ENCODE measurements at regions not wholly inside any gene's neighbourhood (a gene's known extent, or its start where the extent isn't known, plus 50 kb on each side); places are given as distances from the start of the nearest gene placed in this dataset.

- H3K9ac ChIP-seq (ENCODE audit: low read length) = no peak overlapping the region
- H3K9me3 ChIP-seq (ENCODE audit: control insufficient read depth, low read length) = no peaks in the 10 kb centered on the region
- no peaks in the 10 kb centered on the region for H3K4me1 ChIP-seq (ENCODE audit: control insufficient read depth, insufficient read depth, low read length)
- H3K27me3 ChIP-seq (ENCODE audit: control insufficient read depth, insufficient read depth, low read length) = no peaks in the 10 kb centered on the region
- H3K36me3 ChIP-seq (ENCODE audit: control insufficient read depth, insufficient read depth, low read length) = no peaks in the 10 kb centered on the region
- H3K4me3 ChIP-seq (ENCODE audit: low read length) = no peak overlapping the region
Measured at GRCh38 chr13:99027661-99028425, 50.0 kb upstream of the DOCK9 start.

DNA sequence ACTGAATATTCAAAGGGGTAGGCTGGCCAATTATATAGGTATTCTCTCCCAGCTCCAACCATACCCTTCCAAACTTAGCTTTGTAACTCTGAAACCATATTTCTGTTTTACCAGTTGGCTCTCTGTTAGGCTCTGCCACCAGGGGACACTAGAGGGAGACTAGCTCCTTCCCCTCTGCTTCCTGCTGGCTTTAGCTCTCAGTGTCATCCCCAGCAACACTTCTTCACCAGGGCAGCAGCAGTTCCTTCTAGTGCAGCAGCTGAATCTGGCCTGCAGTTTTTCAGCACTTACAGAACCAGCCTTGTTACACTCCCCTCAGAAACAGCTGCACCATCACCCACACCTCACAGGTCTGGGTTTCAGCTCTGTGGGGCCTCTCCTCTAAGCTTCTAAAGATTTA, 51.0 kb upstream of the DOCK9 start:
- Histone ChIP-seq H3K27me3 (ENCODE audit: control insufficient read depth, insufficient read depth, low read length) (no peaks in the 10 kb centered on the region), H3K4me1 (ENCODE audit: control insufficient read depth, insufficient read depth, low read length) (no peaks in the 10 kb centered on the region), H3K4me3 (ENCODE audit: low read length) (no peak overlapping the region), H3K9ac (ENCODE audit: low read length) (no peak overlapping the region), H3K36me3 (ENCODE audit: control insufficient read depth, insufficient read depth, low read length) (no peaks in the 10 kb centered on the region), H3K9me3 (ENCODE audit: control insufficient read depth, low read length) (no peaks in the 10 kb centered on the region)

DNA sequence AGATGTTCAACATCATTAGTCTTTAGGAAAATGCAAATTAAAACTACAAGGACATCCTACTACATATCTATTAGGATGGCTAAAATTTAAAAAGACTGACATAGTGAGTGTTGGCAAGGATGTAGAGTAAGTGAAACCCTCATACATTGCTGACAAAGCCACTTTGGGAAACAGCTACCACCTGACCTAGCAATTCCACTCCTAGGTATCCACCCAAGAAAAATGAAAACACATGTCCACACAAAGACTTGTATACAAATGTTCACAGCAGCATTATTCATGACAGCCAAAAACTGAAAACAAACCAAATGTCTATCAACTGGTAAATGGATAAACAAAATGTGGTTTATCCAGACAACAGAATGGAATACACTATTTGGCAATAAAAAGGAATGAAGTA, 51.7 kb upstream of the DOCK9 start:
- no peak overlapping the region for H3K4me3 ChIP-seq (ENCODE audit: low read length)
- no peaks in the 10 kb centered on the region for H3K4me1 ChIP-seq (ENCODE audit: control insufficient read depth, insufficient read depth, low read length)
- no peaks in the 10 kb centered on the region for H3K36me3 ChIP-seq (ENCODE audit: control insufficient read depth, insufficient read depth, low read length)
- H3K9me3 ChIP-seq (ENCODE audit: control insufficient read depth, low read length) = no peaks in the 10 kb centered on the region
- H3K9ac ChIP-seq (ENCODE audit: low read length) = no peak overlapping the region
- no peaks in the 10 kb centered on the region for H3K27me3 ChIP-seq (ENCODE audit: control insufficient read depth, insufficient read depth, low read length)

DNA sequence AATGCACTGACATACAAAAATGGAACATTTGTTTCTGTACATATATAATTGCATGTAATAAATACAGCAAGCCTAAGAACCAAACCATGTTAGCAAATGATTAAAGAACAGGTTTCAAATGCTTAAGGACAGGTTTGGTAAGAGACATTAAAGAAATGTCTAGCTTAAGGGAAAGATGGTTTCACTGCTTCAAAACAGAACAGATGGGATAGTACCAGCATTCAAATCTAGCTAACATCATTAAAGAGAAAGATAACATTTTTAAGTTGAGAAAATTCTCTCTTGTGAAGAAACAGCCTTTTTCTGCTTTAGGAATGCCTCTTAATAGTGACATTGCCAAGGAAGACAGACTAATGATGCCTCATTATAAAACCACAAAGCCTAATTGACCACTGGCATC, 52.5 kb upstream of the DOCK9 start:
- Histone ChIP-seq H3K4me3 (ENCODE audit: low read length) (no peak overlapping the region), H3K9ac (ENCODE audit: low read length) (no peak overlapping the region), H3K4me1 (ENCODE audit: control insufficient read depth, insufficient read depth, low read length) (no peaks in the 10 kb centered on the region), H3K36me3 (ENCODE audit: control insufficient read depth, insufficient read depth, low read length) (no peaks in the 10 kb centered on the region), H3K9me3 (ENCODE audit: control insufficient read depth, low read length) (no peaks in the 10 kb centered on the region), H3K27me3 (ENCODE audit: control insufficient read depth, insufficient read depth, low read length) (no peaks in the 10 kb centered on the region)

DNA sequence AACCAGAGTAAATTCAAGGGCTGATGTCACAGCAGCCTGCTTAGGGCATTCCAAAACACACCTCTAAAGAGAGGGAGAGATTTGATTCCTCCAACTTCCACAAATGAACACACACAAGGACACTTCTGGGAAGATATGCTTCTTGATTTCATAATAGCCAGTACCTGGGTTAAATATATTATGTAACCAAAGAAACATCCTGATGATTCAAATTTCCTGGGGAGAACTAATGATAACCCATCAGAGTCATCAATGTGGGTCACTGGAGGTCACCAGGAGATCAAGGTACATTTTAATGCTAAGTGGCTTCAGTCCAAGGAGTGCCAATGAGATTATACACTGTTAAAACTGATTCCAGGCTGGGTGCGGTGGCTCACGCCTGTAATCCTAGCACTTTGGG, 54.0 kb upstream of the DOCK9 start:
- H3K36me3 ChIP-seq (ENCODE audit: control insufficient read depth, insufficient read depth, low read length) = no peaks in the 10 kb centered on the region
- H3K9me3 ChIP-seq (ENCODE audit: control insufficient read depth, low read length) = no peaks in the 10 kb centered on the region
- H3K4me1 ChIP-seq (ENCODE audit: control insufficient read depth, insufficient read depth, low read length) = no peaks in the 10 kb centered on the region
- no peak overlapping the region for H3K9ac ChIP-seq (ENCODE audit: low read length)
- H3K27me3 ChIP-seq (ENCODE audit: control insufficient read depth, insufficient read depth, low read length) = no peaks in the 10 kb centered on the region
- H3K4me3 ChIP-seq (ENCODE audit: low read length) = no peak overlapping the region

- no peaks in the 10 kb centered on the region for H3K27me3 ChIP-seq (ENCODE audit: control insufficient read depth, insufficient read depth, low read length)
- H3K36me3 ChIP-seq (ENCODE audit: control insufficient read depth, insufficient read depth, low read length) = no peaks in the 10 kb centered on the region
- H3K9ac ChIP-seq (ENCODE audit: low read length) = no peak overlapping the region
- H3K4me1 ChIP-seq (ENCODE audit: control insufficient read depth, insufficient read depth, low read length) = no peaks in the 10 kb centered on the region
- no peaks in the 10 kb centered on the region for H3K9me3 ChIP-seq (ENCODE audit: control insufficient read depth, low read length)
- no peak overlapping the region for H3K4me3 ChIP-seq (ENCODE audit: low read length)
Measured at GRCh38 chr13:99033814-99034213, 56.0 kb upstream of the DOCK9 start.

- Histone ChIP-seq H3K36me3 (ENCODE audit: control insufficient read depth, insufficient read depth, low read length) (no peaks in the 10 kb centered on the region), H3K4me3 (ENCODE audit: low read length) (no peak overlapping the region), H3K9me3 (ENCODE audit: control insufficient read depth, low read length) (no peaks in the 10 kb centered on the region), H3K9ac (ENCODE audit: low read length) (no peak overlapping the region), H3K27me3 (ENCODE audit: control insufficient read depth, insufficient read depth, low read length) (no peaks in the 10 kb centered on the region), H3K4me1 (ENCODE audit: control insufficient read depth, insufficient read depth, low read length) (no peaks in the 10 kb centered on the region)
Measured at GRCh38 chr13:99034333-99035085, 56.6 kb upstream of the DOCK9 start.

DNA sequence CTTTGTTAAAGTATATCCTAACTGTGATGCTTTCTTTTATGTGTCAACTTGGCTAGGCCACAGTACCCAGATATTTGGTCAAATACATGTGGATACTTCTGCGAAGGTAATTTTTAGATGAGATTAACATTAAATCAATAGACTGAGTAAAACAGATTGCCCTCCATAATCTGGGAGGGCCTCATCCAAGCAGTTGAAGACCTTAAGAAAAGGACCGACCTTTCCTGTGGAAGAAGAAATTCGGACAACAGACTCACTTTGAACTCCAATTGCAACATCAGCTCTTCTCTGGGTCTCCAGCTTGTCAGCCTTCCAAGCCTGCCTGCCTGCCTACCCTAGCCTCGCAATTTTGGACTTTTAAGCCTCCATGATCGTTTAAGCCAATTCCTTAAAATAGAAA, 57.9 kb upstream of the DOCK9 start:
- Histone ChIP-seq H3K4me1 (ENCODE audit: control insufficient read depth, insufficient read depth, low read length) (peaks cover 7% of the 10 kb centered on the region), H3K4me3 (ENCODE audit: low read length) (no peak overlapping the region), H3K27me3 (ENCODE audit: control insufficient read depth, insufficient read depth, low read length) (no peaks in the 10 kb centered on the region), H3K36me3 (ENCODE audit: control insufficient read depth, insufficient read depth, low read length) (no peaks in the 10 kb centered on the region), H3K9ac (ENCODE audit: low read length) (no peak overlapping the region), H3K9me3 (ENCODE audit: control insufficient read depth, low read length) (no peaks in the 10 kb centered on the region)

DNA sequence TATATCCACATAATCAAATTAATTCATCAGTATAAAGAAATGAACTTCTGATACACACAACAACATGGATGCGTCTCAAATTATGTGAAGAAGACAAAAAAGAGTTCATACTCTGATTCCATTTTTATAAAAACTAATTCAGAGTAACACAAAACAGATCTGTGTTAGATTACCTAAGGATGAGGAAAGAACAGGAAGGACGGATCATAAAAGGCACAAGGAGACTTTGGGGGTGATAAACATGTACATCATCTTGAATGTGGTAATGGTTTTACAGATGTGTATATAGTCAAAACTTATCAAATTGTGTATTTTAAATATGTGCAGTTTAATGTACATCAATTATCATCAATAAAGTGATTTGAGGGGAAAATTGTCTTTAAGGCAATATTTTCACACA, 59.9 kb upstream of the DOCK9 start:
- Histone ChIP-seq H3K4me3 (ENCODE audit: low read length) (no peak overlapping the region), H3K4me1 (ENCODE audit: control insufficient read depth, insufficient read depth, low read length) (peaks cover 9% of the 10 kb centered on the region)

GRCh38 chr13:99039718-99040280, 61.9 kb upstream of the DOCK9 start:
- H3K4me3 ChIP-seq (ENCODE audit: low read length) = no peak overlapping the region
- H3K9ac ChIP-seq (ENCODE audit: low read length) = no peak overlapping the region
- no peaks in the 10 kb centered on the region for H3K9me3 ChIP-seq (ENCODE audit: control insufficient read depth, low read length)
- H3K36me3 ChIP-seq (ENCODE audit: control insufficient read depth, insufficient read depth, low read length) = no peaks in the 10 kb centered on the region
- peaks cover 20% of the 10 kb centered on the region for H3K4me1 ChIP-seq (ENCODE audit: control insufficient read depth, insufficient read depth, low read length)
- no peaks in the 10 kb centered on the region for H3K27me3 ChIP-seq (ENCODE audit: control insufficient read depth, insufficient read depth, low read length)

More for the DNA sequence above, 59.9 kb upstream of the DOCK9 start:
- Histone ChIP-seq H3K36me3 (ENCODE audit: control insufficient read depth, insufficient read depth, low read length) (no peaks in the 10 kb centered on the region), H3K27me3 (ENCODE audit: control insufficient read depth, insufficient read depth, low read length) (no peaks in the 10 kb centered on the region), H3K9ac (ENCODE audit: low read length) (no peak overlapping the region), H3K9me3 (ENCODE audit: control insufficient read depth, low read length) (no peaks in the 10 kb centered on the region)

DNA sequence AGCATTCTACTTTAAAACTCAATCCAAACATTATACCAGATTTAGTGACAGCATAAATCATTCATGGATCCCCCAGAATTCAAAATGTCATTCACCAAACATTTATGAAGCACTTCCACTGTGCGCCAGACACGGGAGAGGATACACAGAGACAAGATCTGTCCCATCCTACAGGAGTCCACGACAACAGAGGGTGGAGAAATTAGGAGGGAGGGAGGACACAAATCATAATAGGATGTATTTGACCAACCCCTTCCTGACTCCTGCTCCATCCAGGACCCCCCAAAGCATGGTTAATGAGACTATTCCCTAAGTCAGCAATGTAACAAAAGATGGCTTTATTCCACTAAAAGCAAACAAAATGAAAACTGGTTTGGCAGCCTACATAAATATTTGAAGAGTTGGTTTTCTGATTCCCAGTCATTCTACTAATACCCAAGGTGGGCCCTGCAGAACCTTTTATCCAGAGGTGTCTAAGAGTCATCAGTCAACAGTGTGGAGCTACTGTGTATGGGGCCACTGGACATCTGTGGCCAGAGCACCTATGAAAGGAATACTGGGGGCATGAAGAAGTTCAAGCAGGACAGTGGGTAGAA, 62.8 kb upstream of the DOCK9 start:
- Histone ChIP-seq H3K9me3 (ENCODE audit: control insufficient read depth, low read length) (no peaks in the 10 kb centered on the region), H3K27me3 (ENCODE audit: control insufficient read depth, insufficient read depth, low read length) (no peaks in the 10 kb centered on the region), H3K4me3 (ENCODE audit: low read length) (no peak overlapping the region), H3K4me1 (ENCODE audit: control insufficient read depth, insufficient read depth, low read length) (peaks cover 27% of the 10 kb centered on the region), H3K36me3 (ENCODE audit: control insufficient read depth, insufficient read depth, low read length) (no peaks in the 10 kb centered on the region), H3K9ac (ENCODE audit: low read length) (no peak overlapping the region)

DNA sequence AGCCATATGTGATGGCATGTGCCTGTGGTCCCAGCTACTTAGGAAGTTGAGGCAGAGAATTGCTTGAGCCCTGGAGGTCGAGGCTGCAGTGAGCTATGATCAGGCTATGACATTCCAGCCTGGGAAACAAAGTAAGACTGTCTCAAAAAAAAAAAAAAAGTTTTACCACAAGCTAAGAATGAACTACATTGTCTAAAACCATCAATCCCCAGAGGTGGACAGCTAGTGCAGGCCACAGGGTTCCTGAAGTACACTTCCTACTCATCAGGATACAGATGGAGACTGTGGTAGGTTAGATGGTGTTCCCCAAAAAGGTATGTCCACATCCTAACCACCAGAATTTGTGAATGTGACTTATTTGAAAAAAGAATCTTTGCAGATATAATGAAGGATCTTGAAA, 63.5 kb upstream of the DOCK9 start:
- Histone ChIP-seq H3K9ac (ENCODE audit: low read length) (no peak overlapping the region), H3K4me1 (ENCODE audit: control insufficient read depth, insufficient read depth, low read length) (peaks cover 32% of the 10 kb centered on the region), H3K4me3 (ENCODE audit: low read length) (no peak overlapping the region), H3K36me3 (ENCODE audit: control insufficient read depth, insufficient read depth, low read length) (no peaks in the 10 kb centered on the region), H3K27me3 (ENCODE audit: control insufficient read depth, insufficient read depth, low read length) (no peaks in the 10 kb centered on the region), H3K9me3 (ENCODE audit: control insufficient read depth, low read length) (no peaks in the 10 kb centered on the region)
